ENCODE measurements at regions not wholly inside any gene's neighbourhood (a gene's known extent, or its start where the extent isn't known, plus 50 kb on each side); places are given as distances from the start of the nearest gene placed in this dataset.
"Not testable (repeated sequence)": the region's sequence is repeated elsewhere in the genome, so short reads cannot be mapped to it uniquely, and the experiment has no call there.

- no peak for DNase-seq (ENCODE audit: missing footprints)
These were observed 316.7 kb downstream of the ANTXR2 start for GRCh38 chr4:79756140-79756895.

GRCh38 chr4:79748835-79749234 lies 324.2 kb downstream of the ANTXR2 start:
- no peak for ATAC-seq
- intact Hi-C loops (cut with DNase I), result no loop called here
- DNase-seq (ENCODE audit: missing footprints), result peak; percentile 18

More at GRCh38 chr4:79756140-79756895, 316.7 kb downstream of the ANTXR2 start:
- intact Hi-C loops (cut with DNase I), result no loop called here
- no peak for ATAC-seq

DNA sequence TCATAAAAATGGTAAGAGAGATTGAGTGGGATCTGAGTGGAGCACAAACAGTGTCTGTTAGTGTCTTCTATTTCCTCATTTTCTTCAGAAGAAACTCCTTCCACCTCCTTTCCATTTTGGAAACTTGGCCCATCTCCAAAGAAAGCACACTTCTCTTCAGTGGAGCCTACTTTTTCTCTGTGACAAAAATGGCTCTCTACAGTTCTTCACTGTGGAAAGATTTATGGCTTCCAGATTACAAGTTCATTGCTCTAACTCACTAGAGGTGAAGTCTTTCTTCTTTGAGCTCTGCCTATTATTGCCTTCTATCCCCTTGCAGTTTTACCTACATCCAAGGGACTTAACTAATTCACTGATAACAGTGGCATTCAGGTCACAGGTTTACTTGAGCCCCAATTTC lies 325.8 kb downstream of the ANTXR2 start:
- no peak for DNase-seq (ENCODE audit: missing footprints)
- no peak for ATAC-seq
- intact Hi-C loops (cut with DNase I), result no loop called here

DNA sequence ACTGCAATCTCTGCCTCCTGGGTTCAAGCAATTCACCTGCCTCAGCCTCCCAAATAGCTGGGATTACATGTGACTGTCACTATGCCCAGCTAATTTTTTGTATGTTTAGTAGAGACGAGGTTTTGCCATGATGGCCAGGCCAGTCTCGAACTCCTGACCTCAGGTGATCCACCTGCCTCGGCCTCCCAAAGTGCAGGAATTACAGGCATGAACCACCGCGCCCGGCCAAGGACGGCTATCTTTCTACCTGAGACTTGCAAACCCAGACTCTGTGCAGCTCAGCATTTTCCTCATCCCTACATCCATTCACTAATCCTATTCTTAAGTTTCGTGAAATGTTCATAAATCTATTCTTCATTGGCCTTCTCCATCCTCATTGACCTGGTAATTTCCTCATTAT lies 330.0 kb downstream of the ANTXR2 start:
- ATAC-seq (no peak), DNase-seq (ENCODE audit: missing footprints) (peak; percentile 34)
- intact Hi-C loops (cut with DNase I), result no loop called here

GRCh38 chr4:79739912-79740311 lies 331.9 kb upstream of the GK2 start:
- DNase-seq (ENCODE audit: missing footprints), result no peak
- intact Hi-C loops (cut with DNase I), result no loop called here
- no peak for ATAC-seq

DNA sequence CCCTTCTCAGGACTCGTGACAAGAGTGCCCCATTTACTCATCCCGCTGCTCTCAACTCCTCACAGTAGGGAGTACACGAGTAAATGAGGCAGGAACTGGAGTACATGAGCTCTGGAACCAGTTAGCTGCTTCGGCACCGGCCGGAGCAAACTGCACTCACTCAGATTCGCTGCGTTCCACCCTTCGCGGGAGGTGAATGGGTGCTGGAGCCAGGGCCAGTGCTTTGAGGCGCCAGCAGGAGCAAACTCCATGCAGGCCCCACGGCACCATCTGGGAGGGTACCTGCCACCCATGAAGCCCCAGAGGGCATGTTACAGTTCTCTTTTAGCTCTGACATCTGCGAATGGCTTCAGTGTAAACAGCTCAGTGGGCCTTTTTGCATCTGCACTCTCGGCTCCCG lies 315.5 kb upstream of the GK2 start:
- DNase-seq (ENCODE audit: missing footprints), result no peak
- intact Hi-C loops (cut with DNase I), result no loop called here

DNA sequence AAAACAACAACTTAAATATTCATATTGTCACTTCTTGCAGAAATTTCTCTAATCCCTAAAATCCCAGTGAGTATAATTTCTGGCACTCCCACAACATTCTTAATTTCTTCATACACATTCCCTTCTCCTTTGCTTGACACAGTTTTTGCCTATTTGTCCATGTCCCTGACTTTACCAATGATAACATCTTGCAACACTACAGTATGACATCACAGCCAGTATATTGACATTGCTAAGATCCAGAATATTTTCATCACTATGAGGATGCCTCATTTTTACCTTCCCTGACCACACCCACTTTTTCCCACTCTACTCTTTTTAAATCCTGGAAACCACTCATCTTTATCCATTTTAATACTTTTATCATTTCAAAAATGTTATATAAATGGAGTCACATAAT lies 292.3 kb upstream of the GK2 start:
- ATAC-seq, result no peak
- intact Hi-C loops (cut with DNase I), result no loop called here
- DNase-seq (ENCODE audit: missing footprints), result no peak

More for the DNA sequence above, 315.5 kb upstream of the GK2 start:
- no peak for ATAC-seq

DNA sequence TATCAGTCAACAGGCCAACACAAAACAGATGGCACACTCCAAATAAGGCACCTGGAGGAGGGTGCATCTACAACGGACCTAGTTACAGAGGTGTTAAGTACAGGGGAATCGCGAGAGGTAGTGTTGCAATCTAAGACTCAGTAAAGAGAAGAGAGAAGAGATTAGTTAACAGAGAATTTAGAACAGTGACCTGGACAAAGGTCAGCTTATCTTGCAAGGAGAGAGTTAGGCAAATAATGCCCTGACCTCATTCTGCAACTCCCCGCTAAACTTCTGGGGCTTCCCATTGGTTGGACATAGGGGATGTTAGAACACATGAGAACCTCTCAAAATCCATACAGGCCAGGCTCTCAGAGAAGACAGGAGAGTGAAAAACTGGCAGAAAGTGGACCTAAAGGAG lies 289.4 kb upstream of the GK2 start:
- no peak for ATAC-seq
- no peak for DNase-seq (ENCODE audit: missing footprints)
- intact Hi-C loops (cut with DNase I), result no loop called here

- DNase-seq (ENCODE audit: missing footprints); ATAC-seq; intact Hi-C loops (cut with DNase I): not testable (repeated sequence)
These were observed 288.5 kb upstream of the GK2 start for GRCh38 chr4:79696534-79696933.

DNA sequence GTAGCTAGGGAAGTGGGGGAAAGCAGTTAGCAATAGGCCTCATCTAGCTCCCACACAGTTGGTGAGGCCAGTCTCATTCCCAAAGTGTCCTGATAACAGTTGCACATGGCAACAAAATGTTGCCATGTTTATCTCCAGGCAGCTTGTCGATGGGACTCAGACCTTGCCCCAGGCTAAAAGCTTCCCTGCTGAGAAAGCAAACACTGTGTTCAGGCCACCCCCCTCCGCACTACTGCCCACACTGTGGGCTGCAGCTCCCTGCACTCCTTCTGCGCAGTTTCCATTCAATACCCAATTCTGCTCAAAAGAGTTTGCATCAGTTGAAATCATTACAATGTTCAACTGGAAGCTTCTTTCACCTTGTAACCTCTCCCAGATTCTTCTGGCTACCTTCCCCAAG lies 287.8 kb upstream of the GK2 start:
- DNase-seq (ENCODE audit: missing footprints) (no peak), ATAC-seq (no peak)
- intact Hi-C loops (cut with DNase I), result no loop called here

GRCh38 chr4:79689740-79690139 lies 281.7 kb upstream of the GK2 start:
- DNase-seq (ENCODE audit: missing footprints) (no peak), ATAC-seq (no peak)
- intact Hi-C loops (cut with DNase I), result no loop called here

- DNase-seq (ENCODE audit: missing footprints) (no peak), ATAC-seq (no peak)
- intact Hi-C loops (cut with DNase I), result no loop called here
These were observed 280.7 kb upstream of the GK2 start for GRCh38 chr4:79688691-79689090.

DNA sequence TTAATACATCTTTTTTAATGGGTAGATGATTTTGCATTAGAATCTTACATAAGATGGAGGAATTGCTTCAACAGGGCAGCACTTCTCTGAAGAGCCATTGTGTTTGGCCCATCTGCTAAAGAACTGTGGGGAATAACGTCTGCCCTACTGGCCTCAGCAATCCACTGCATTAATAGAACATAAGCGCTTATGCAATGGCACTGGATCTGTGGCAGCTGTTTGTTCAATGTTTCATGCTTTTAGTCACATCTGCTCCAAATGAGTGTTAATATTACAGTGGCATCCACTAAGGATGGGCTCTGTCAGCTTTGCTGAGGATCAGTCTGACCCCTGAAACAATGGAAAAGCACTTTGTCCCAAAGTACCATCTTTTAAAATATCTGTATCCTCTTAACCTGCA lies 279.0 kb upstream of the GK2 start:
- DNase-seq (ENCODE audit: missing footprints) (no peak), ATAC-seq (no peak)
- intact Hi-C loops (cut with DNase I), result no loop called here

- DNase-seq (ENCODE audit: missing footprints), result no peak
- intact Hi-C loops (cut with DNase I), result no loop called here
These were observed 277.5 kb upstream of the GK2 start for GRCh38 chr4:79685542-79685941.

GRCh38 chr4:79684516-79684915 lies 276.5 kb upstream of the GK2 start:
- intact Hi-C loops (cut with DNase I), result no loop called here
- ATAC-seq, result no peak
- DNase-seq (ENCODE audit: missing footprints), result no peak

More at GRCh38 chr4:79685542-79685941, 277.5 kb upstream of the GK2 start:
- no peak for ATAC-seq

DNA sequence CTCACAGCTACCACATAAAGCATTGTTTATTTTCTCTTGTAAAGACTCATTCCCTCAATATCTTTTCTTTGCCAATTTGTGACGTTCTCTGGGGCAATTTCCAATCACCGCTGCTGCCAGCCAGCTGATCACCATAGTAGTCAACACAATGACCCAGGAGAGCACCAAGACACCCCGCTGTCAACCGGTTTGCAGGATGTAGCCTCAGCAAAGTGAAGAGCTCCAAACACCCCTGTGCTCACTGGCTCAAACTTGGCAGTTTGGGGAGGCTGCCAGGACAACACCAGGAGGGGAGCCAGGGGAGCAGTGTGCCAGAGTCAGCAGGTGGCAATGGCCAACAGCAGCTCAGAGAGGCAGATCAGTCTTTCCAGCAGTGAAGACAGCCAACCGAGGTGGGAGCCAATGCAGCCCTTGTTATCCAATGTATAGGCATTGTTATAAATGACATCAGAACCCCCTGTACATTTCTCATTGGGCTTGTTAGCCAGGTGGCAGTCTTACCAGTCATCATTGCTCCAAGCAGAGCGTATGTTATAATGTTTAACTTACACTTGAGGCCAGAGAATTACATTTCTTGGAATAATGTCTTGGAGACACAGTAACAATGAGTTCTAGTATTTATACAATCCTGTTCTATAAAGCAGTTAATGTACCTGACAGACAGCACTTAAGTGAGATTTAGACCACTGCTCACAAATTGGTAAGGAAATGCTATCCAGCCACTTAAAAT lies 274.9 kb upstream of the GK2 start:
- ATAC-seq (peak; percentile 48), DNase-seq (ENCODE audit: missing footprints) (no peak)
- intact Hi-C loops (cut with DNase I), result no loop called here

- DNase-seq (ENCODE audit: missing footprints), result no peak
- intact Hi-C loops (cut with DNase I), result no loop called here
- ATAC-seq, result no peak
These were observed 274.1 kb upstream of the GK2 start for GRCh38 chr4:79682161-79682560.

DNA sequence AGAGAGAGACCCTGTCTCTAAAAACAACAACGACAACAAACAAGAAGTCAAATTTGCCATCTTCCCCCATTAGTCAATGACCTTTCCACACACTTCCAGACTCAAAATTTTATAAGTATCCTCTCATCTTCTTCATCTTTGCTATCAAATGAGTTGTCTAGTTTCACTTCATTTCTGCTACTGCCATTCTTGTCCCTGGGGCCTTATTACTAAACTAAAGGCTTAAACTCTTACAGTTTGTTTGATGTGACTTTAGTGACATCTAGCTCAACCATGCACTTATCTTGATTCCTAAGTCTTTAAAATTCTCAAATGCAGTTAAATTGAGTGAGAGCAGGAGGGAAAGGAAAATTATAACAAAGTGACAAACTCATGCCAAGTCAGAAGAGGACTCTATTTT lies 271.8 kb upstream of the GK2 start:
- intact Hi-C loops (cut with DNase I), result no loop called here
- DNase-seq (ENCODE audit: missing footprints) (no peak), ATAC-seq (no peak)

DNA sequence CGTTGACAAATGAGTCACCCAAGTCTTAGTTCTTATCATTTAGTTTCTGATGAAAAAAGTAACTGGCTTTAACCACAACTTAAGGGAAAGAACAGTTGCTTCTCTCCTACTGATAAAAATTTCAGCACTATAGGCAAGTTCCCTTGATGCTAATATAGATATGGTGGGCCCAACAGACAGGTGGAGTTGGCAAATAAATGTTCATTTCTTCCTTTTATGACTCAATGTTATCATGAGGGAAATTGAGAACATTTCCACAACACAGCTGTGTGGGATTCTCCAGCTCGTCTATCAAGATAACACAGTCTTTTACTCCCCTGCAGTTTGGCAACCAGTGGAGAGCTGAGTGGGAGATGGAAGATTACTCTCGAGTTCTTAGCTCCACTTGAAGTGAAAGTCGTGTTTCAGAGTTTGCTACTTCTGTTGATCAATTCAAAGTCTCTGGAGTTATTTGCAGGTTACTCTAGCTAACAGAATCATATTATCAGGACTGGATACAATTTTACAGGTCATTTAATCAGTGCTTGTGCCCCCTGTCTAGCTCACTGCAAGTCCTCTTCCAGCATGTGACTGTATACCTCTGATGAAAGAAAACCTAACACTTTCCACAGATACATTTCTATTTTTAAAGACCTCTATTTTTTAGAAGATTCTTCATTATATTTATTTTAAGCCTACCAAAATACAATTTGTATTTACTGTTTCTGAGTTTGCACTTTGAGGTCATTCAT lies 270.6 kb upstream of the GK2 start:
- ATAC-seq (peak; percentile 90), DNase-seq (ENCODE audit: missing footprints) (no peak)
- intact Hi-C loops (cut with DNase I), result no loop called here

DNA sequence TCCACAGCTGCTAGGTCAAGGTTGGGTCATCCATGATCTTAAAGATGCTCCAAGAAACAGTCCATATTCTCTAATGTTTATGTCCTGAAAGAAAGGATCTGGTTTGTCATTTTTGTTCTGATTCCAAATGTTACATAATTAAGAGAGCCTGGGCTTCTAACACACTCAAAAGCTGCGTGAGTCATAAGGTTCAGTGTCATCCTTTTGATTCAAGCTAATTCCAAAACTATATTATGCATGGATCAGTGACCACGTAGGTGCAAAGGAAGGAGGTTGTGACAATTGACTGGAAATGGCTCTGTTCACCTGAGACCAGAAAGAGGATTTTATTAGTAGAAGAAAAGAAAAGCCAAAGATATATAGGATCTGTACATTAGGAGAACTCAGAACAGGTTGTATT lies 268.7 kb upstream of the GK2 start:
- DNase-seq (ENCODE audit: missing footprints) (no peak), ATAC-seq (no peak)
- intact Hi-C loops (cut with DNase I), result no loop called here

Data from Right ventricle myocardium inferior (tissue), 1 donor.